Activated naive CD8-positive, alpha-beta T cell treated with anti-CD3 and anti-CD28 coated beads, Interleukin-2, amount 10 ng/mL, durations not matched to agents 7 days and 5 days (primary cell): ENCODE measurements at regions not wholly inside any gene's neighbourhood (a gene's known extent, or its start where the extent isn't known, plus 50 kb on each side); places are given as distances from the start of the nearest gene placed in this dataset.
"Not testable (repeated sequence)": the region's sequence is repeated elsewhere in the genome, so short reads cannot be mapped to it uniquely, and the experiment has no call there.

Experiments used
- ATAC-seq: fragments of 150-1000 bp; cut with Tn5 transposase; one replicate; pipeline ENCODE4 v1.10.0; 2021; ENCODE audit warnings: low read depth, moderate library complexity
- POLR2A ChIA-PET: fragments of 350-600 bp; sonication (Branson Sonifier 250); formaldehyde crosslinking; loops from one replicate; lab custom pipeline; 2021; ENCODE audit warnings: antibody characterized with exemption; lab: Charles Lee
- DNase-seq: peaks from one replicate; pipeline ENCODE4 v3.0.0; 2021
- H3K27ac Mint-ChIP-seq: one replicate; pipeline ENCODE4 v1.8.0; 2022; ENCODE audit warnings: mild to moderate bottlenecking, mixed read lengths
- H3K27me3 Mint-ChIP-seq: one replicate; pipeline ENCODE4 v1.8.0; 2022; ENCODE audit warnings: mild to moderate bottlenecking, moderate library complexity, mixed read lengths
- H3K36me3 Mint-ChIP-seq: one replicate; pipeline ENCODE4 v1.8.0; 2021; ENCODE audit warnings: mild to moderate bottlenecking, mixed read lengths
- H3K4me1 Mint-ChIP-seq: one replicate; pipeline ENCODE4 v1.8.0; 2021; ENCODE audit warnings: mixed read lengths
- H3K4me3 Mint-ChIP-seq: one replicate; pipeline ENCODE4 v1.8.0; 2022; ENCODE audit warnings: mild to moderate bottlenecking, moderate library complexity, mixed read lengths
- H3K9me3 Mint-ChIP-seq: one replicate; pipeline ENCODE4 v1.8.0; 2021; ENCODE audit warnings: mixed read lengths

DNA sequence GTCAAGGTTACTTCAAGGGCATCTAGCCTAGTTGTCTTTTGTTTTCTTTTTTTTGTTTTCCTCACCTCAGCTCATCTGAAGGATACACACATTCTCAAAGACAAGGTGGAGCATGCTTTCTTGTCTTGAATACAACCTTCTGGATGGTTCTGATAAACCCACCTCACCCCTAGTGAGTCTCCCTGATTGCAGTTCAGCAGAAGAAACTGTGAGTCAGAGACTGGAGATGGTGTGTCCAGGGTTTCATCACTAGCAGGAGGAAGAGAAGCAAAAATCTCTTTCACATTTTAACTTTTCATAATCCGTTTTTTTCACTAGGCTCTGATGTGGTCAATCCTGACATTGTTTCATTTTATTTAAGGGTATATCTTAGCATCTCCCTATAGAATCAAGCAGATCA is 143.0 kb upstream of the NRBF2 start:
- Mint-ChIP-seq H3K9me3 (no peaks in the 10 kb centered on the region), H3K4me3 (no peak overlapping the region), H3K27me3 (peaks cover 4% of the 10 kb centered on the region), H3K27ac (no peak overlapping the region), H3K4me1 (no peaks in the 10 kb centered on the region), H3K36me3 (no peaks in the 10 kb centered on the region)
- ATAC-seq, result no peak
- POLR2A ChIA-PET, result no interaction called here
- no peak for DNase-seq

DNA sequence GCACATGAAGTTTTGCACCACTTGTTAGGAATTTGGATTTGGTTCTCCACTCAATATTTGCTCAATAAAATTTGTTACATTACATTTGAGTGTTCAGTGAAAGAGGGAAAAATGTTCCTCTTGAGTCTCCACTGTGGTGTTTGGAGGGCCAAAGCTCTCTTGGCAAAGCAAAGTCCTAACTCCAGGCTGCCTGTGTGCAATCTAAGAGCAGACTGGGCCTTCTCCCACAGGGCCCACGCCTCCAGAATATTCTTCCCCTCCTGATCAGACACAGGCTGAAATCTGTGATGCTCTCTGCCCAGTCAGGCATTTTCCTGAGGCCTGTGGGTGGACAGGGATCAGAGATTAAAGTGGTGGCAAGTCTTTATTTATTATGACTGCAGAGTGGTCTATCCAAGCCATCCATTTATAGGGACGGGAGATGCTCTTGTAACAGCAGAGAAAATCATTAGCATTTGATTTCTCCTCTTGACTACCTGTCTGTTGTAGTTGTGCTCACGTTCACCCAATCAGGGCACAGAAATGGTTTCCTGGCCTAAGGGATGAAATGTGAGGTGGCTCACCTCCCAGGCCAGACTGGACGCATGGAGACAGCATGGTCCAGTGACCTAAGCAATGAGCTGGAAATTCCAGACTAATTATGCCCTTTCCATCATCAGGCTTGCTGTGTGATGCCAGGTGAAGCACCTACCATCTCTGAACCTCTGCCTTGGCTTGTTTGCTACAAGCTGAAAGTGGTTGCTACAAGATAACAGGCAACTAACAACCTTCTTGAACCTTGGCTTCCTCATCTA is 147.1 kb upstream of the NRBF2 start:
- peaks cover 2% of the 10 kb centered on the region for H3K9me3 Mint-ChIP-seq
- POLR2A ChIA-PET, result no interaction called here
- DNase-seq, result no peak

DNA sequence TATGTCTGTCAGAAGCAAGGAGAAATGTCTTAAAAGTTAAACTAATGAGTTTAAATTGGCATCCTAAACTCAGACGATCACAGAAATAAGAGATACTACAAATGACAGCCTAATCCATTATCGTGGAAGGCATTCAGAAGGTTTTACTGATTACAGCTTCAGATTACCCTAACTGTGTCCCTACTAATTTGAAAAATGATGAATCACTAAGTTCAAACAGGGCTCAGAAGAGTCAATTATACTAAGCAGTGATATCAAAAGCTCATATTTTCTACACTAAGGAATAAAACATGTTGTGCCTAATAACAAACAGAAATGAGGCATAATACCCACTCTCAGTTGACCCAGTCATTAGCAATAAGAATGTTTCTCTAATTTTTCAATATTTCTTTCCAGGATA is 152.0 kb upstream of the NRBF2 start:
- Mint-ChIP-seq H3K36me3 (no peaks in the 10 kb centered on the region), H3K9me3 (peaks cover 7% of the 10 kb centered on the region), H3K27ac (no peak overlapping the region), H3K4me1 (no peaks in the 10 kb centered on the region), H3K27me3 (peaks cover 7% of the 10 kb centered on the region), H3K4me3 (no peak overlapping the region)
- DNase-seq (no peak), ATAC-seq (no peak)
- POLR2A ChIA-PET, result no interaction called here

More for the DNA sequence above, 147.1 kb upstream of the NRBF2 start:
- Mint-ChIP-seq H3K27ac (no peak overlapping the region), H3K36me3 (no peaks in the 10 kb centered on the region), H3K4me3 (no peak overlapping the region), H3K4me1 (no peaks in the 10 kb centered on the region), H3K27me3 (peaks cover 7% of the 10 kb centered on the region)
- no peak for ATAC-seq

DNA sequence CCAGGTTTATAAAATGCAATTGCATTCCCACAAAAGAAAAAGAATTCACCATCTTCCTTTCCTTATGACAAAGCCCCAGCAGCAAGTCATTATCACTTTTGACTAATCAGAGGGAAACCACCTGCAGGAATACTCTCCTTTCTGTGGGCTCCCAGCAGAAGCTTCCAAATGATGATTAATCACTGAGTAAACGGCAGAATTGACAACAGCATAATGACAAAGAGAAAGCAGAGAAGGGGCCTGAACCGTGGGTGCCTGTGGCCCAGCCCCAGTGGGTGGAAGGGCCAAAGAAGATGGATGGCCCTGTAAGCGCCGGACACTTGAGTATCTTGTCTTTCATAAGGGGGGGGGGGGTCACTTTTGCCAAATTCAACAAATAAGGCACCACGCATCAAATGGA is 152.4 kb upstream of the NRBF2 start:
- DNase-seq (no peak), ATAC-seq (no peak)
- H3K9me3 Mint-ChIP-seq, result peaks cover 7% of the 10 kb centered on the region
- POLR2A ChIA-PET, result no interaction called here
- no peak overlapping the region for H3K27ac Mint-ChIP-seq
- H3K36me3 Mint-ChIP-seq, result no peaks in the 10 kb centered on the region
- peaks cover 7% of the 10 kb centered on the region for H3K27me3 Mint-ChIP-seq
- no peak overlapping the region for H3K4me3 Mint-ChIP-seq
- H3K4me1 Mint-ChIP-seq, result no peaks in the 10 kb centered on the region

DNA sequence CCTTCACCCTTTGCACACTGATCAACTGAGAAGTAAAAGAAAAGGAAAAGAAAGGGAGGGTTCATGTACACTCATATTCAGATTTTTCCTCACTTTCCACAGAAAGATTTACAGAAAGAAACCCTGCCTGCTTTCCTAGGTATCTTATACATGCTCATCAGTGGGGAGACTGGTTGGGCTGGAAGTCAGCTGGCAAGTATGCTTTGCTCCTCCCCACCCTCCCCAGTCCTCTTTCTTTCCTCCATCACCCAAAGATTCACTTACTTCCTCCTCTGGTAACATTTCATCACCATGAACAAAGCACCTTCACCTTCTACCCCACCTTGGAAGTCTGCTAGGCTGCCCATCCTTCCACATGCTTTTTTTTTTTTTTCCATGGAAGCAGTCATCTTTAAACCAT is 153.2 kb upstream of the NRBF2 start:
- POLR2A ChIA-PET, result no interaction called here
- peaks cover 7% of the 10 kb centered on the region for H3K27me3 Mint-ChIP-seq
- H3K27ac Mint-ChIP-seq, result no peak overlapping the region
- no peaks in the 10 kb centered on the region for H3K36me3 Mint-ChIP-seq
- H3K4me3 Mint-ChIP-seq, result no peak overlapping the region
- no peak for DNase-seq
- H3K9me3 Mint-ChIP-seq, result peaks cover 7% of the 10 kb centered on the region
- ATAC-seq, result no peak
- no peaks in the 10 kb centered on the region for H3K4me1 Mint-ChIP-seq

DNA sequence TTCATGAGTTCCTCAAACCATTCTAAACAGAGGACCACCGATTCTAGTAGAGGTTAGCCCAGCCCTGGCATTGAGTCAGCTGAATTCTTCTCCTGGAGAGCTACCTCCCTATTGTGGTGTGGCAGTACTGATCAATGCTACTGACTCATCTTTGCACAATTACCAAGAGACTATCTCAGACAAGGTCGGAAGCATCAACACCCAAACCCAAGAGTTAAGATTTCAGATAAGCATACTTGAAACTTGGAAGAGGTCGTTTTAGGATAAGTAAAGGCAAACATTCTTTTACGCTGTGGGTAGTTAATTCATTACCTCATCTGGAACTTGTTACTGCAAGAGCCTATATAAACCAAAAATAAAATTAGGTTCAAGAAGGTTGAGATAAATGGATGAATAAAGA is 154.6 kb upstream of the NRBF2 start:
- no peaks in the 10 kb centered on the region for H3K36me3 Mint-ChIP-seq
- H3K9me3 Mint-ChIP-seq, result peaks cover 7% of the 10 kb centered on the region
- ATAC-seq (no peak), DNase-seq (no peak)
- H3K4me3 Mint-ChIP-seq, result no peak overlapping the region
- POLR2A ChIA-PET, result no interaction called here
- peaks cover 7% of the 10 kb centered on the region for H3K27me3 Mint-ChIP-seq
- H3K27ac Mint-ChIP-seq, result no peak overlapping the region
- no peaks in the 10 kb centered on the region for H3K4me1 Mint-ChIP-seq

DNA sequence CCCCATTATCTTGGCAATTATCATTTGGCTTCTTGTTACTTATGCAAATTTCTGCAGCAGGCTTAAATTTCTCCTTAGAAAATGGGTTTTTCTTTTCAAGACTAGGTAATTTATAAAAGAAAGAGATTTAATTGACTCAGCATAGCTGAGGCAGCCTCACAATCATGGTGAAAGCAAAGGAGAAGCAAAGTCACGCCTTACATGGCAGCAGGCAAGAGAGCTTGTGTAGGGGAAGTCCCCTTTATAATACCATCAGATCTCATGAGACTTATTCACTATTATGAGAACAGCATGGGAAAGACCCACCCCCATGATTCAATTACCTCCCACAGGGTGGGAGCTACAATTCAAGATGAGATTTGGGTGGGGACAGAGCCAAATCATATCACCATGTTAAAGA is 158.3 kb upstream of the NRBF2 start:
- H3K27ac Mint-ChIP-seq, H3K4me1 Mint-ChIP-seq, H3K36me3 Mint-ChIP-seq, H3K27me3 Mint-ChIP-seq, ATAC-seq, H3K9me3 Mint-ChIP-seq, H3K4me3 Mint-ChIP-seq, DNase-seq, POLR2A ChIA-PET: not testable (repeated sequence)

DNA sequence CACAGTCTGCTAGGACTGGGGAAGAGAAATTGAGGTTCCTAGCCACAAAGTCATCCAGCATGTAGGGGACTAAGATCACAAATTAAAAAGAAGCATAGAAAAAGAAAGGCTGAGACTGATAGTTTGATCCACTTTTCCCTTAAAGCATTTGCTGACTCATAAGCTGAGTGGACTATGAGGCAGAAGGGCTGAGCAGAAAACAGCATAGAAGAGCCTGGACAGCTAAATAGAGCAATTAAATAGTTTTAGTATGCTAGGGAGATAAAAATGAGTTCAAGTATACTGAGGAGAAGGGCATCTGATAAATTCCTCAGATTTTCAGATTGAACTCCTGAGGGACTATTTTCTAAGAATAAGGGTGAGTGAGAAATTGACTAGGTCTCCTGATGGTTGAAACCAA is 155.9 kb upstream of the EGR2 start:
- H3K4me3 Mint-ChIP-seq, result no peak overlapping the region
- H3K36me3 Mint-ChIP-seq, result no peaks in the 10 kb centered on the region
- POLR2A ChIA-PET, result no interaction called here
- peaks cover 4% of the 10 kb centered on the region for H3K27me3 Mint-ChIP-seq
- no peaks in the 10 kb centered on the region for H3K4me1 Mint-ChIP-seq
- no peak overlapping the region for H3K27ac Mint-ChIP-seq
- no peak for DNase-seq
- no peak for ATAC-seq
- H3K9me3 Mint-ChIP-seq, result peaks cover 6% of the 10 kb centered on the region

DNA sequence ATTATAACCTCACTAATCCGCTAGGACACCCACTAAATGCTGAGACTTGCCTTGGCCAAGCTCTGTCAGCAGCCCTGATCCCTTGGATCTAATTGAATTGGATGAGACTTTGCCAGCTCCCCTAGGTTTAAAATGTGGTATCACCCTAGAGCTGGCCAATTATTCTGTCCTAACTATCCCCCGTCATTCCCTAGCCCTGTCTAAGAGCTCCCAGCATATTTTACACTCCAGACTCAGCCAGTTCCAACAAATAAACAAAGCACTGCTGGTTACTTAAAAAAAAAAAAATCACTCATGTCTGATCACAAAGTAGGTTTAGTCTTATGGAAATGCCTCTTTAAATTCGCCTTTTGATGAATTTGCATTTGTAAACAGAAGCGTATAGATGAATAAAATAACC is 147.9 kb upstream of the EGR2 start:
- Mint-ChIP-seq H3K36me3 (no peaks in the 10 kb centered on the region), H3K27me3 (peaks cover 7% of the 10 kb centered on the region), H3K4me3 (no peak overlapping the region), H3K27ac (no peak overlapping the region), H3K4me1 (no peaks in the 10 kb centered on the region), H3K9me3 (no peaks in the 10 kb centered on the region)
- POLR2A ChIA-PET, result no interaction called here
- ATAC-seq, result no peak
- DNase-seq, result no peak

DNA sequence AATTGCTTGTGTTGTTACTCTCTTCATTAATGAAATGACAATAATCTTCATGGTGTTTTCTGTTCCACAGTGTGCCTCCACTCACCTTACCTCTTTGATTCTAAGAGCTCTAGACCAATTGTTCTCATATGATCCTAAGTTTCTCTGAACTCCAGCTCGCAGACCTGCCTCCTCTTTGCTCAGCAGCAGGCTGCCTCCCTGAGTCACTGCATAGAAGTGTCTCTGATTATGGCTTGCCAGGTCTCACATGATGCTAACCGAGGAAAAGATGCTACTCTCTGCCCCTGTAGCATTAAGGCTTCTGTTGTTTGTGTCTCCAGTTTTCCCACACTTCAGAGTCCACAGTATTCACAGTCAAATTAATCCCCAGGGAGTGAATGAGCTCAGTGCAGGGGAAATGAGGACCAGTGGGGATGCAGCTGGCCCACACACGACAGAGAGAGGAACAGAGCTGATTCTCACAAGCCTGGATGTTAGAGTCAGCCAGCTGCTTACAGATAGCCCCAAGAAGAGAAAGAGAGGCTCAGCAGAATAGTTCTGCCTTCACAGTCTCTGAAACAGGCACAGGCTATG is 145.9 kb upstream of the EGR2 start:
- H3K4me3 Mint-ChIP-seq, result no peak overlapping the region
- DNase-seq (no peak), ATAC-seq (no peak)
- no peaks in the 10 kb centered on the region for H3K36me3 Mint-ChIP-seq
- no peaks in the 10 kb centered on the region for H3K9me3 Mint-ChIP-seq
- no peaks in the 10 kb centered on the region for H3K4me1 Mint-ChIP-seq
- H3K27ac Mint-ChIP-seq, result no peak overlapping the region
- POLR2A ChIA-PET, result no interaction called here
- peaks cover 15% of the 10 kb centered on the region for H3K27me3 Mint-ChIP-seq

DNA sequence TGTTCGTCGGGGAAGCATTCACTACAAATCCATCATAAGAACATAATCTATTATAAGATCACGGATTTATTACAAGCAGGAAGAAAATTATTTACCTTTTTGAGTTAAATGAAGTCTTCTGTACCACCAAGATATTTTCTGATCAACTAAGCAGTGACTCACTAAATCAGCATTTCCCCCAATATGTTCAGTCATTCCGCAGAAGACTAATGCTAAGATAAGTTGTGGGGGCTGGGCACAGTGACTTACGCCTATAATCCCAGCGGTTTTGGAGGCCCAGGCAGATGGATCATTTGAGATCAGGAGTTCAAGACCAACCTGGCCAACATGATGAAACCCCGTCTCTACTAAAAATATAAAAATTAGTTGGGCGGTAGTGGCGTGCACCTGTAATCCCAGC is 144.2 kb upstream of the EGR2 start:
- no peaks in the 10 kb centered on the region for H3K4me1 Mint-ChIP-seq
- peaks cover 15% of the 10 kb centered on the region for H3K27me3 Mint-ChIP-seq
- H3K27ac Mint-ChIP-seq, result no peak overlapping the region
- no peaks in the 10 kb centered on the region for H3K36me3 Mint-ChIP-seq
- no peaks in the 10 kb centered on the region for H3K9me3 Mint-ChIP-seq
- POLR2A ChIA-PET, result no interaction called here
- no peak for DNase-seq
- H3K4me3 Mint-ChIP-seq, result no peak overlapping the region
- no peak for ATAC-seq

DNA sequence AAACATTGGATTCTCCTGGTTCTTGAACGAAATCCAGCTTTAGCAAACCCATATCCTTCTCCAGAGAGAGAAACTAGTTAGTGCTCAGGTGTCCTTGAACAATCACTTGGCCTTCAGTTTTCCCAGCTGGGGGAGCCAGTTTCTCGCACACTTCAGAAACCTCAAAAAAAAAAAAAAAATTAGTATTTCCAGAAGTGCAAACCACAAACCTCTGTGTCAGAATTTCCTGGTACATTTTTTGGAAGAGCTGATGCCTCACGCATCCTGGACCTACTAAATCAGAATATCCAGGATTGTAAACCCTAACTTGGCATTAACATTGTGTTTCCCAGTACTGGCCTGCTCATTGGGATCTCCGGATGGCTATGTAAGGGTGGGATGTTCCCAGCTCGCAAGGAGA is 143.4 kb upstream of the EGR2 start:
- no peak for DNase-seq
- no peaks in the 10 kb centered on the region for H3K9me3 Mint-ChIP-seq
- ATAC-seq, result no peak
- POLR2A ChIA-PET, result no interaction called here
- peaks cover 15% of the 10 kb centered on the region for H3K27me3 Mint-ChIP-seq
- H3K27ac Mint-ChIP-seq, result no peak overlapping the region
- no peaks in the 10 kb centered on the region for H3K36me3 Mint-ChIP-seq
- no peak overlapping the region for H3K4me3 Mint-ChIP-seq
- no peaks in the 10 kb centered on the region for H3K4me1 Mint-ChIP-seq

DNA sequence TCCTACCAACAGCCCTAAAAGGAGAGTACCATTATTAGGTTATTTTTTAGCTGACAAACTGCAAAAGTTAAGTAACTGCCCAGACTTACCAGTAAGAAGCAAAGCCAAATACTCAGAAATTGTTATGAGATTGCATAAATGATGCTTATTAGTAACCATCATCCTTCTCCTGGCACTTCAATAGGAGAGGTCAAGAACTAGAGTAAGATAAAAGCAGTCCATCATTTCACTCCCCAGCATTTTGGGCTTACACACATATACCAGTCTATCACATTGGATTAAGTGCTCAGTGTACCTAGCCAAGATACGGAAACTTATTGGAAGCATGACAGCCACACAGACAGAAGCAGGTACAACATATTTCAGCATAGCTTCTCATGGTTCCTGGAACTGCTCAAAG is 142.8 kb upstream of the EGR2 start:
- H3K9me3 Mint-ChIP-seq, result no peaks in the 10 kb centered on the region
- H3K36me3 Mint-ChIP-seq, result no peaks in the 10 kb centered on the region
- no peaks in the 10 kb centered on the region for H3K4me1 Mint-ChIP-seq
- no peak for DNase-seq
- ATAC-seq, result no peak
- H3K27me3 Mint-ChIP-seq, result peaks cover 15% of the 10 kb centered on the region
- no peak overlapping the region for H3K4me3 Mint-ChIP-seq
- no peak overlapping the region for H3K27ac Mint-ChIP-seq
- POLR2A ChIA-PET, result no interaction called here

DNA sequence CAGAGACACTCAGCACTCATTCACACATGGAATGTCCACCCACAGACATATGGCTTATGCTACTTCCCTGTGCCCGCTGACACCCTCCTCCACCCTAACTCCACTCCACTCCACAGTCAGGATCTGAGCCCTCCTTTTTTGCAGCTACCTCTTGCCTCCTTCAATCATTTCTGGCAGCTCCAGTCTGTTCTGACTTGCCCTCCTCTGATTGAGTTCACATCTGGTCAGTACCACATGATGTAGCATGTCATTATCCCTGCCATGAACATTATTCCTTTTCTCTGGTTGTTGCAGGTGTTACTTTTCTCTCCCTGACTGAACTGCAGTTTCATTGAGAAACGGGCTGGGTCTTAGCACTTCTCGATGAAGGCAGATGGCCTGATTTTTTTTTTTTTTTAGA is 130.1 kb upstream of the EGR2 start:
- ATAC-seq (no peak), DNase-seq (no peak)
- peaks cover 2% of the 10 kb centered on the region for H3K9me3 Mint-ChIP-seq
- H3K4me3 Mint-ChIP-seq, result no peak overlapping the region
- peaks cover 6% of the 10 kb centered on the region for H3K27me3 Mint-ChIP-seq
- H3K27ac Mint-ChIP-seq, result no peak overlapping the region
- H3K4me1 Mint-ChIP-seq, result no peaks in the 10 kb centered on the region
- H3K36me3 Mint-ChIP-seq, result no peaks in the 10 kb centered on the region
- POLR2A ChIA-PET, result no interaction called here
